Smooth muscle cell (in vitro differentiated cells): ENCODE measurements at regions not wholly inside any gene's neighbourhood (a gene's known extent, or its start where the extent isn't known, plus 50 kb on each side); places are given as distances from the start of the nearest gene placed in this dataset.

Source experiments
- DNase-seq: peaks from one replicate; lab custom pipeline; 2025; ENCODE audit not compliant: unreplicated experiment; lab: John Stamatoyannopoulos, UW
- H2AFZ ChIP-seq: fragments of 200-600 bp; sonication (generic); 2 replicates; pipeline ENCODE4 v1.6.0; 2016; ENCODE audit warnings: antibody characterized with exemption, low read depth, mild to moderate bottlenecking
- H3F3A ChIP-seq: fragments of 200-600 bp; sonication (generic); 2 replicates; pipeline ENCODE4 v1.6.0; 2017; ENCODE audit warnings: antibody characterized with exemption, low read depth
- H3K27ac ChIP-seq: fragments of 200-600 bp; sonication (generic); 2 replicates; pipeline ENCODE4 v1.5.1; 2016; ENCODE audit warnings: low read depth, mild to moderate bottlenecking
- H3K27me3 ChIP-seq: fragments of 200-600 bp; sonication (generic); 2 replicates; pipeline ENCODE4 v1.6.1; 2016; ENCODE audit warnings: low read depth, mild to moderate bottlenecking
- H3K36me3 ChIP-seq: fragments of 200-600 bp; sonication (generic); 2 replicates; pipeline ENCODE4 v1.5.1; 2016; ENCODE audit warnings: low read depth
- H3K4me1 ChIP-seq: fragments of 200-600 bp; sonication (generic); 2 replicates; pipeline ENCODE4 v1.5.1; 2016; ENCODE audit warnings: low read depth
- H3K4me2 ChIP-seq: fragments of 200-600 bp; sonication (generic); 2 replicates; pipeline ENCODE4 v1.6.0; 2016; ENCODE audit warnings: mild to moderate bottlenecking
- H3K4me3 ChIP-seq: fragments of 200-600 bp; sonication (generic); 2 replicates; pipeline ENCODE4 v1.5.1; 2016; ENCODE audit warnings: mild to moderate bottlenecking
- H3K79me2 ChIP-seq: fragments of 200-600 bp; sonication (generic); 2 replicates; pipeline ENCODE4 v1.6.0; 2016; ENCODE audit warnings: low read depth, mild to moderate bottlenecking
- H3K9ac ChIP-seq: fragments of 200-600 bp; sonication (generic); 2 replicates; pipeline ENCODE4 v1.6.0; 2016; ENCODE audit warnings: low read depth
- H3K9me3 ChIP-seq: fragments of 200-600 bp; sonication (generic); replicated peaks from 2 replicates; pipeline ENCODE4 v1.5.1; 2016; ENCODE audit warnings: low read depth
- H4K20me1 ChIP-seq: fragments of 200-600 bp; sonication (generic); 2 replicates; pipeline ENCODE4 v1.6.0; 2016; ENCODE audit warnings: low read depth
- CTCF ChIP-seq: fragments of 200-600 bp; sonication (generic); IDR thresholded peaks from 2 replicates; pipeline ENCODE4 v1.5.1; 2017; ENCODE audit warnings: borderline replicate concordance, mild to moderate bottlenecking, antibody characterized with exemption; ENCODE audit not compliant: insufficient read depth, poor library complexity, severe bottlenecking
- WGBS: methylation state at CpG from one replicate; pipeline ENCODE4 v1.1.7; 2016; ENCODE audit warnings: low lambda C conversion rate; 5-methylcytosine and 5-hydroxymethylcytosine counted together

GRCh38 chr1:99587008-99587407 lies 58.9 kb upstream of the PALMD start:
- H3F3A ChIP-seq = no peaks in the 10 kb centered on the region
- DNase-seq = no peak
- WGBS = 68% methylated on average over 4 of the region's 4 CpGs

GRCh38 chr1:99589186-99589636 lies 56.7 kb upstream of the PALMD start:
- TF ChIP-seq CTCF = no peak
- H3K27ac ChIP-seq = no peak overlapping the region
- no peaks in the 10 kb centered on the region for H3K9me3 ChIP-seq
- no peaks in the 10 kb centered on the region for H3K4me1 ChIP-seq
- H3K79me2 ChIP-seq = no peaks in the 10 kb centered on the region
- H3F3A ChIP-seq = no peaks in the 10 kb centered on the region
- H3K9ac ChIP-seq = no peak overlapping the region
- no peak overlapping the region for H3K4me3 ChIP-seq
- no peaks in the 10 kb centered on the region for H4K20me1 ChIP-seq
- no peaks in the 10 kb centered on the region for H3K27me3 ChIP-seq
- 92% methylated on average over 4 of the region's 4 CpGs for WGBS
- no peak overlapping the region for H2AFZ ChIP-seq
- H3K36me3 ChIP-seq = no peaks in the 10 kb centered on the region
- no peak overlapping the region for H3K4me2 ChIP-seq
- no peak for DNase-seq

More at GRCh38 chr1:99587008-99587407, 58.9 kb upstream of the PALMD start:
- TF ChIP-seq CTCF = no peak
- no peak overlapping the region for H3K4me3 ChIP-seq
- H3K79me2 ChIP-seq = no peaks in the 10 kb centered on the region
- no peaks in the 10 kb centered on the region for H3K27me3 ChIP-seq
- H3K9ac ChIP-seq = no peak overlapping the region
- no peak overlapping the region for H2AFZ ChIP-seq
- no peaks in the 10 kb centered on the region for H3K4me1 ChIP-seq
- no peak overlapping the region for H3K4me2 ChIP-seq
- no peak overlapping the region for H3K27ac ChIP-seq
- no peaks in the 10 kb centered on the region for H3K36me3 ChIP-seq
- no peaks in the 10 kb centered on the region for H4K20me1 ChIP-seq
- no peaks in the 10 kb centered on the region for H3K9me3 ChIP-seq

GRCh38 chr1:99590578-99591209 lies 55.2 kb upstream of the PALMD start:
- peak overlapping the region; percentile 67 for H2AFZ ChIP-seq
- no peaks in the 10 kb centered on the region for H3F3A ChIP-seq
- no peaks in the 10 kb centered on the region for H4K20me1 ChIP-seq
- H3K9me3 ChIP-seq = no peaks in the 10 kb centered on the region
- DNase-seq = no peak
- WGBS = 69% methylated on average over 4 of the region's 4 CpGs
- peak overlapping the region; percentile 33 for H3K9ac ChIP-seq
- no peaks in the 10 kb centered on the region for H3K27me3 ChIP-seq
- no peaks in the 10 kb centered on the region for H3K79me2 ChIP-seq
- no peaks in the 10 kb centered on the region for H3K36me3 ChIP-seq
- TF ChIP-seq CTCF = no peak
- no peak overlapping the region for H3K4me3 ChIP-seq
- H3K4me1 ChIP-seq = no peaks in the 10 kb centered on the region
- peak overlapping the region; percentile 19 for H3K4me2 ChIP-seq
- H3K27ac ChIP-seq = peak overlapping the region; percentile 87

GRCh38 chr1:99591886-99592285 lies 54.0 kb upstream of the PALMD start:
- H3K9ac ChIP-seq = no peak overlapping the region

More at GRCh38 chr1:99591886-99592285, 54.0 kb upstream of the PALMD start:
- no peaks in the 10 kb centered on the region for H3F3A ChIP-seq
- DNase-seq = no peak
- H3K27ac ChIP-seq = no peak overlapping the region
- no peaks in the 10 kb centered on the region for H3K9me3 ChIP-seq
- no peaks in the 10 kb centered on the region for H3K27me3 ChIP-seq
- no peaks in the 10 kb centered on the region for H3K4me1 ChIP-seq
- no peak overlapping the region for H3K4me2 ChIP-seq
- no peak overlapping the region for H3K4me3 ChIP-seq
- no peaks in the 10 kb centered on the region for H3K79me2 ChIP-seq
- 94% methylated on average over 1 of the region's 1 CpG for WGBS
- H4K20me1 ChIP-seq = no peaks in the 10 kb centered on the region
- no peak for TF ChIP-seq CTCF
- H2AFZ ChIP-seq = no peak overlapping the region
- H3K36me3 ChIP-seq = no peaks in the 10 kb centered on the region
